ENCODE measurements at regions not wholly inside any gene's neighbourhood (a gene's known extent, or its start where the extent isn't known, plus 50 kb on each side); places are given as distances from the start of the nearest gene placed in this dataset.
"Not testable (repeated sequence)": the region's sequence is repeated elsewhere in the genome, so short reads cannot be mapped to it uniquely, and the experiment has no call there.

DNA sequence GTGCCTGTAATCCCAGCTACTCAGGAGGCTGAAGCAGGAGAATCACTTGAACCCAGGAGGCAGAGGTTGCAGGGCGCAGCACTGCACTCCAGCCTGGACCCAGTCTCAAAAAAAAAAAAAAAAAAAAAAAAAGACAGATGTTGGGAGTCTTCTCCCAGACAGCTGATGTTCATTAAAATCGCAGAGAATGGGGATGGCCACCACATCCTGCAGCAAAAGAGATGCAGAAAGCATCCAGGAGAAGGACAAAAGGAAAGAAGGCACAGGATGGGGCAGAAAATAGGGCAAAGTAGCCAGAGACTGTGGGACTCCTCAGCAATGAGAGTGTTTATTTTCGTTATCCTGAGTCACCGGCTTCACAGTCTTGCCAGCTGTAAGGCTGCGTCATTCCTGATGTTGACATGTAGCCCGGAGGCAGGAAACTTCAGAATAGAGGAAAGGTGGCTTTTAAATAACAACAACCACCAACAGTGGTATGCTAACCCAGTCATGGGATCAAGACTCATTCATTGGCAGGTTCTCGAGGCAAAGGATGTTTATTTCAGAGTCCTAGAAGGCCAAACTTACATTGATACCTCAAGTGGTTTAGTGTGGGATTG is 149.5 kb upstream of the SVIL start:
- H3K9me3 Mint-ChIP-seq (ENCODE audit: insufficient read depth) = no peaks in the 10 kb centered on the region
- peaks cover 4% of the 10 kb centered on the region for H3K4me1 Mint-ChIP-seq (ENCODE audit: low read depth)
- ChIA-PET POLR2A (no interaction called here), CTCF (no interaction called here)
- DNase-seq (no peak), ATAC-seq (no peak)
- no peaks in the 10 kb centered on the region for H3K36me3 Mint-ChIP-seq (ENCODE audit: low read depth)
- H3K4me3 Mint-ChIP-seq = no peak overlapping the region
- H3K27ac Mint-ChIP-seq = no peak overlapping the region
- peaks cover 9% of the 10 kb centered on the region for H3K27me3 Mint-ChIP-seq (ENCODE audit: low read depth)

DNA sequence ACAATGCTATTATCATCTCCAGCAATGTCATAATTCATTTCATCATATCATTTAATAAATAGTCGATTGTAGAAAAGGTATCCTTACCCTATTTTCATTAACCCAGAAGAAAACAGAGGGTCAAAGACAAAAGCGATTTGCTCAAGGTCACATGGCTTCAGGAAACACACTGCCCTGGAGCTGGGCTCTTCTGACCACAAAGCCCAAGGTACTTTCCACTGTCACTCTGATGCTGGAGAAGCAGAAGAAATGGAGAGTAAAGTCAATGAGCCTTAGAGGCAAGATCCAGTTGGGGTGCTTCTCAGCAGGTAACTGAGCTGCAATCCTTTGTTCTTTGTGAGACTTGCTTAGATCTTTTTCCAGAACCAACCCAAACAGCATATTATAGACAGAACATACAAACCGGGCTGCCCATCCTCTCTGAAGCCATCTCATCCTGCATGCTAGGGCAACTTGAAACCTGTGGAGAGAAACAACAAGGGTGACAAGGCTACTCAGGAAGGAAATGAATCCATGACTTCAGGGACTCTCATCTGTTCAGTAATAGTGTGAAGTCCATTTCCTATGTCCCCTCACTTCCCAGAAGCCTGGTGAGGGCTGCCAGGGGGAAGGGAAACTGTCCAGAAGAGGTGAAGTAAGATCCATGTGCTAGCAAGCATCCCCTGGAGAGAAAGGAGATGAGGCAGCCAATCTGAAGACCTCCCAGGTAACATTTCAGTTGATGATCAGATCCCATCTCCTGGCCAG is 148.6 kb upstream of the SVIL start:
- Mint-ChIP-seq H3K27ac (no peak overlapping the region), H3K9me3 (ENCODE audit: insufficient read depth) (peaks cover 1% of the 10 kb centered on the region), H3K36me3 (ENCODE audit: low read depth) (no peaks in the 10 kb centered on the region), H3K4me3 (no peak overlapping the region), H3K27me3 (ENCODE audit: low read depth) (peaks cover 9% of the 10 kb centered on the region), H3K4me1 (ENCODE audit: low read depth) (peaks cover 4% of the 10 kb centered on the region)
- no peak for DNase-seq
- ChIA-PET POLR2A (no interaction called here), CTCF (no interaction called here)
- ATAC-seq = no peak

DNA sequence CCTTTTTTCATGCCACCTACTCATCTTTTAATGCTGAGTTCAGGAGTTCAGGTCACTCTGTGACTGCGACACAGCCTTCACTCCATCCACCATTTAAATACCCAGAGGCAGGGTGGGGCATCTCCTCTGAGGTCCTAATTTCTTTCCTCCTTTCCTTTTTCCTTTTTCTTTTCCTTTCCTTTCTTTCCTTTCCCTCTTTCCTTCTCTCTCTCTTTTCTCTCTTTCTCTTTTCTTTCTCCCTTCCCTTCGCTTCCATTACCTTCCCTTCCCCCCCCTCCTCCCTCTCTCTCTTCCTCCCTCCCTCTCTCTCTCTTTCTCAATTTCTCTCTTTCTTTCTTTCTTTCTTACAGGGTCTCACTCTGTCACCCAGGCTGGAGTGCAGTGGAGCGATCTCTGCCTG is 145.9 kb upstream of the SVIL start:
- ChIA-PET POLR2A (no interaction called here), CTCF (no interaction called here)
- H3K27ac Mint-ChIP-seq = no peak overlapping the region
- H3K4me3 Mint-ChIP-seq = no peak overlapping the region
- H3K36me3 Mint-ChIP-seq (ENCODE audit: low read depth) = no peaks in the 10 kb centered on the region
- H3K9me3 Mint-ChIP-seq (ENCODE audit: insufficient read depth) = peaks cover 4% of the 10 kb centered on the region
- ATAC-seq = no peak
- peaks cover 2% of the 10 kb centered on the region for H3K27me3 Mint-ChIP-seq (ENCODE audit: low read depth)
- H3K4me1 Mint-ChIP-seq (ENCODE audit: low read depth) = peaks cover 4% of the 10 kb centered on the region
- no peak for DNase-seq

DNA sequence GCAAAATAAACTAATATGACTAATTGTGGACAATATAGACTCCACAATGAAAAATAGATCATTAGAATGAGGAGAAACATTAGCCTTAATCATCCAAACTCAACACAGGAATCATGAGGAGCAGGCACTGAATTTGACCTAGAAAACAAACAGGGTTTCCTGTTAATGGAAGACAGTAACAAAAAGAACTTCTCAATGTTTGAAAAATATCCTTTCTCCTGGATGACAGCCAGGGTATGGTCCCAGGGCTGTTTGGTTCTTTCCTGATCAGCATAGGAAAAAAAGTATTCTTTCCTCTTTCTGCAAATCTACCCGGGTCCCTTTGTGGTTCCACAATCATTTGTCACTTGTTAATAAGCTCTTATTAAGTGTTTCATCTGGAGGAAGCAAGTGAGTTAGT is 145.3 kb upstream of the SVIL start:
- ChIA-PET CTCF (no interaction called here), POLR2A (no interaction called here)
- no peak for ATAC-seq
- H3K4me3 Mint-ChIP-seq = no peak overlapping the region
- H3K36me3 Mint-ChIP-seq (ENCODE audit: low read depth) = no peaks in the 10 kb centered on the region
- no peak overlapping the region for H3K27ac Mint-ChIP-seq
- no peak for DNase-seq
- H3K27me3 Mint-ChIP-seq (ENCODE audit: low read depth) = peaks cover 2% of the 10 kb centered on the region
- peaks cover 4% of the 10 kb centered on the region for H3K9me3 Mint-ChIP-seq (ENCODE audit: insufficient read depth)
- H3K4me1 Mint-ChIP-seq (ENCODE audit: low read depth) = peaks cover 4% of the 10 kb centered on the region

DNA sequence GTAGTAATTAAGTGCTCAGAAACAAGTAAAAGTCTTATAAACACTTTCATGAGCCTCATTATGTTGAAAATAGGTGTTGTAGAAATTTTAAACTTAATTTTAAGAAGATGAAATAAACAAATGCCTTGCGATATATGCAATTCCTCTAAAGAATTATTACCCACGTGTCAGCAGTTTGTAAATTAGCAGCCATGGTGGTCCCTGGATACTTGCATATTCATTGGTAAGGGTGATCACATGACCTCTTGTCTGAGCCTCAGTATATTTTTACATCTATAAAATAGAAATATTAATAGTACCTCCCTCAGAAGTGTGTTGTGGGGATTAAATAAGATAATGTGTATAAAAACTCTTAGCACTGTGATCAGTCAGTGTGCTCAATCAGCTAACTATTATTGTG is 141.5 kb upstream of the SVIL start:
- CTCF ChIA-PET = no interaction called here
- H3K4me1 Mint-ChIP-seq (ENCODE audit: low read depth) = peaks cover 7% of the 10 kb centered on the region

DNA sequence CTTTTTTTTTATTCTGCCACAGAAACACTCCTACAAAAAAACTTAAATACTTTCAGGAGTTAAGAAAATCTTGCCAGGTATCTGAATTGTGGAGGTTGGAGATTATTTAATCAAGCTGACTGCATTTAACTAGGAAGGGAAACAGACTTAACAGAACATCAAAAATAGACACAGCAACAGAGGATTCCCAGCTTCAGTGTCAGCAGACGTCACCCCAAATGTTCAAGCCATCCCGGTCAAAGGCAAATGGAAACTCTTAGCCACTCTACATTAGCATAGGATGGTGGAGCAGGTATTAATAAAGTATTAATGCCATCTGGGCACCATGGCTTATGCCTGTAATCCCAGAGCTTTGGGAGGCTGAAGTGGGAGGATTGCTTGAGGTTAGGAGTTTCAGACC is 139.7 kb upstream of the SVIL start:
- CTCF ChIA-PET = no interaction called here
- H3K4me3 Mint-ChIP-seq = no peak overlapping the region

More for the DNA sequence above, 141.5 kb upstream of the SVIL start:
- H3K36me3 Mint-ChIP-seq (ENCODE audit: low read depth) = no peaks in the 10 kb centered on the region
- H3K9me3 Mint-ChIP-seq (ENCODE audit: insufficient read depth) = peaks cover 4% of the 10 kb centered on the region
- H3K27ac Mint-ChIP-seq = no peak overlapping the region
- no peak for DNase-seq
- POLR2A ChIA-PET = no interaction called here
- no peaks in the 10 kb centered on the region for H3K27me3 Mint-ChIP-seq (ENCODE audit: low read depth)
- no peak for ATAC-seq
- no peak overlapping the region for H3K4me3 Mint-ChIP-seq

DNA sequence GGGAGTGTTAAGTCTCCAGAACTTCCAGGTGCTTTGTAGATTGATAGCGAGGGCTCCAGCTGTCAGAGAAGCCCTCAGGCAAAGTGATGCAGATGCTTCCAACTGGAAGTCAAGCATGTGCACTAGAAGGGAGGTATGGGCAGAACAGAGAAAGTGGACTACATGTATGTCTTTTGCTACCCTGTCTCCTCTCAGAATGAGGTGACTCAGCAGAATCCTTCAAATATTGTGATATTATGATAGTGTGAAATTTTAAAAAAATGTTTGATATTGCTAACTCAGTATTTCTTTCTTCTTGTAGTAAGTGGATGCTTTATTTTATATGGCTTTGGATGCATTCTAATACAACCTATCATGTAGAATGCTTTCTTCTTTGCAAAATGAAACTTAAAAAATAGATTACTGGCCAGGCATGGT is 138.9 kb upstream of the SVIL start:
- H3K27me3 Mint-ChIP-seq (ENCODE audit: low read depth) = peaks cover 1% of the 10 kb centered on the region
- CTCF ChIA-PET = no interaction called here
- peaks cover 7% of the 10 kb centered on the region for H3K4me1 Mint-ChIP-seq (ENCODE audit: low read depth)
- POLR2A ChIA-PET = no interaction called here
- no peaks in the 10 kb centered on the region for H3K36me3 Mint-ChIP-seq (ENCODE audit: low read depth)
- H3K4me3 Mint-ChIP-seq = no peak overlapping the region
- no peak overlapping the region for H3K27ac Mint-ChIP-seq
- peaks cover 4% of the 10 kb centered on the region for H3K9me3 Mint-ChIP-seq (ENCODE audit: insufficient read depth)
- DNase-seq (no peak), ATAC-seq (no peak)

More for the DNA sequence above, 139.7 kb upstream of the SVIL start:
- Mint-ChIP-seq H3K27ac (no peak overlapping the region), H3K4me1 (ENCODE audit: low read depth) (peaks cover 7% of the 10 kb centered on the region), H3K9me3 (ENCODE audit: insufficient read depth) (peaks cover 4% of the 10 kb centered on the region), H3K36me3 (ENCODE audit: low read depth) (no peaks in the 10 kb centered on the region), H3K27me3 (ENCODE audit: low read depth) (peaks cover 1% of the 10 kb centered on the region)
- no peak for ATAC-seq
- POLR2A ChIA-PET = no interaction called here
- DNase-seq = no peak

DNA sequence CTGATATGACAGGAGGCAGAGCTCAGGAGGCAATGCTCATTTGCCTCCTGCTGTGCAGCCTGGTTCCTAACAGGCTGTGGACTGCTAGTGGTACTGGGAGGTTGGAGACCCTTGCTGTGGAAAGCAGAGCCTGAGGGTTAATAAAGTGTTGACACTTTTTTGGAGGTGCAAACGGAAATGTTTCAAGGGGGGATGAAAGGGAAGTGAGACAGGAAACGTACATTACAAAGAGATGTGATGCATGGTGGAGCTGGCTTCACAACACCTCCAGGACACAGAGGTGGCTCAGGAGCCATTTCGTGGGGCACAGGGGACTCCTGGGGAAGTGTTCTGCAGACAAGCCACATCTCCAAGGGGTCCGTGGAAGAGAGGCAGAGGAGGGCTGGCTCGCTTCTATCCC is 137.6 kb upstream of the SVIL start:
- Mint-ChIP-seq H3K4me1 (ENCODE audit: low read depth) (peaks cover 7% of the 10 kb centered on the region), H3K4me3 (no peak overlapping the region), H3K9me3 (ENCODE audit: insufficient read depth) (no peaks in the 10 kb centered on the region), H3K27me3 (ENCODE audit: low read depth) (peaks cover 1% of the 10 kb centered on the region), H3K27ac (no peak overlapping the region), H3K36me3 (ENCODE audit: low read depth) (no peaks in the 10 kb centered on the region)
- ChIA-PET POLR2A (no interaction called here), CTCF (no interaction called here)
- ATAC-seq (no peak), DNase-seq (no peak)

DNA sequence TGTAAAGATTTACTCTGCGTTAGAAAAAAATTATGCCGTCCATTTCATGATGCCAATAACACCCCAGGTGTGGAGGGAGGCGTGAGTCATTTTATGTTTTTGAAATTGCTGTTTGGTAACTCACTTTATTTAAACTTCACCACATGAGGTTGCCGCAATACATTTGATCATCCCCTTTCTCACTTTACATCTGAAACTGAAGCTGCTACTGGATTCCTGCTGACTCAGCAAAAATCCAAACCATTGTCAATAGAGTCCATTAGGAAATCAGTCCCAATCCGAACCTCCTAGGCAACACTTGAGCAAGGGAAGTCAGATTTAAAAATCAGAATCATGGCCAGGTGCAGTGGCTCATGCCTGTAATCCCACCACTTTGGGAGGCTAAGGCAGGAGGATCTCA is 136.6 kb upstream of the SVIL start:
- no peak for ATAC-seq
- POLR2A ChIA-PET = no interaction called here
- Mint-ChIP-seq H3K4me1 (ENCODE audit: low read depth) (peaks cover 7% of the 10 kb centered on the region), H3K36me3 (ENCODE audit: low read depth) (no peaks in the 10 kb centered on the region), H3K27ac (no peak overlapping the region), H3K27me3 (ENCODE audit: low read depth) (peaks cover 1% of the 10 kb centered on the region), H3K9me3 (ENCODE audit: insufficient read depth) (no peaks in the 10 kb centered on the region), H3K4me3 (no peak overlapping the region)
- DNase-seq = no peak
- CTCF ChIA-PET = no interaction called here

DNA sequence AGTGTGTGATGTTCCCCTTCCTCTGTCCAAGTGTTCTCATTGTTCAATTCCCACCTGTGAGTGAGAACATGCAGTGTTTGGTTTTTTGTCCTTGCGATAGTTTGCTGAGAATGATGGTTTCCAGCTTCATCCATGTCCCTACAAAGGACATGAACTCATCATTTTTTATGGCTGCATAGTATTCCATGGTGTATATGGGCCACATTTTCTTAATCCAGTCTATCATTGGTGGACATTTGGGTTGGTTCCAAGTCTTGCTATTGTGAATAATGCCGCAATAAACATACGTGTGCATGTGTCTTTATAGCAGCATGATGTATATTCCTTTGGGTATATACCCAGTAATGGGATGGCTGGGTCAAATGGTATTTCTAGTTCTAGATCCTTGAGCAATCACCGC is 134.5 kb upstream of the SVIL start:
- H3K4me3 Mint-ChIP-seq; H3K27ac Mint-ChIP-seq; DNase-seq; ATAC-seq; H3K4me1 Mint-ChIP-seq (ENCODE audit: low read depth); H3K9me3 Mint-ChIP-seq (ENCODE audit: insufficient read depth); H3K27me3 Mint-ChIP-seq (ENCODE audit: low read depth); CTCF ChIA-PET; H3K36me3 Mint-ChIP-seq (ENCODE audit: low read depth); POLR2A ChIA-PET: not testable (repeated sequence)

DNA sequence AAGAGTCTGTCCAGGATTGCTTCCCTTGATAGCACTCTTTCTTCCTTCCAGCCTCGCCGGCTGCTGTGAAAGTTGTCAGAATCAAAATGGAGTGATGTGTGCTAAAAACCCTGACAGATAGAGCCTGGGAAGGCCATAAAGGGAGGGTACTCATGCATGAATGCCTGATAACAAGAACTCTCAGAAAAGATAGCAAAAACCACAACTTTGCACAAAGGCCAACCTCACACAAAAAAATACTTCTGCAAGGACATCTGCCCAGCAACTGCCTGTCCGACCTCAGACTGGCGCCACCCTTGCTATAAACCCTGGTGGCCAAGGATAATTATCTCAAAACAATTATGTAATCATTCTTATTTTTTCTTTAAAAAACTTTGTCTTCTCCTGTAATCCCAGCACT is 133.2 kb upstream of the SVIL start:
- ATAC-seq (no peak), DNase-seq (no peak)
- CTCF ChIA-PET = no interaction called here
- POLR2A ChIA-PET = no interaction called here
- Mint-ChIP-seq H3K4me1 (ENCODE audit: low read depth) (peaks cover 7% of the 10 kb centered on the region), H3K4me3 (no peak overlapping the region), H3K36me3 (ENCODE audit: low read depth) (no peaks in the 10 kb centered on the region), H3K27me3 (ENCODE audit: low read depth) (peaks cover 1% of the 10 kb centered on the region), H3K27ac (no peak overlapping the region), H3K9me3 (ENCODE audit: insufficient read depth) (no peaks in the 10 kb centered on the region)

DNA sequence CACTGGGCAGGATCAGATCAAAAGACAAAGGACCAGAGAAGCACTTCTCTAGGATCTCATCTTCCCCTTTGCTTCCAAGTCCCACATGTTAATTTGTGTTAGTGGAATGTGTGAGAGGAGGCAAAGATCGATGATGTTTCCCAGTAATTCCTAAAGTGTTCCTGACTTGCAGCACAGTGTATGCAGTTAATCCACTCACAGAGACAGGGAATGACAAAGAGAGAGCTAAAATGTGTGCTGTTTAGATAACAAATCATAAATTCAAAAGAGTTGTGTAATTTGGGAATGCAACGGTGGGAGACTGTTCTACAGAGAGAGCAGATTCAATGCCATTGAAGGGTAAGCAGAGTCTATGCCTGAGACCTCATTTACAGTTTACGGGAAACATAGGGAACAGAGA is 132.0 kb upstream of the SVIL start:
- Mint-ChIP-seq H3K27ac (no peak overlapping the region), H3K4me3 (no peak overlapping the region), H3K27me3 (ENCODE audit: low read depth) (peaks cover 1% of the 10 kb centered on the region), H3K4me1 (ENCODE audit: low read depth) (no peaks in the 10 kb centered on the region), H3K36me3 (ENCODE audit: low read depth) (no peaks in the 10 kb centered on the region), H3K9me3 (ENCODE audit: insufficient read depth) (no peaks in the 10 kb centered on the region)
- CTCF ChIA-PET = no interaction called here
- ATAC-seq (no peak), DNase-seq (no peak)
- POLR2A ChIA-PET = no interaction called here

DNA sequence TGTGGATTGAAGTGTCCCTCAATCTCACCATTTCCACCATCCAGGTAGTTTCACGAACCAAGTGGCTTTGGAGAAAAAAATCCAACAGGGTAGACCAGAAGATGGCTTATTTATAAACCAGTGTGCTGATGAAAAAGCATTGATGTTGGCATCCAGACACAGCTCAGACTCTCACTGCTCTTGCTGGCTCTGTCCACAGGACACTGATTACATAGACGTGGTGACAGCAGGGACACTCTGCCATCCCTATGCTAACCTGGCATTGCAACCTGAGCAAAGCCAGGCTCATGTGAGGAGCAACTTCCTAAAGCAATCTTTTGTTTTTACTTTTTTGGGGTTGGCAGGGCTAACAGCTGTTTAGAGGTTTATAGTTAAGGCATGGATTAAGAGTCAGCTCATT is 130.6 kb upstream of the SVIL start:
- DNase-seq (no peak), ATAC-seq (no peak)
- no peaks in the 10 kb centered on the region for H3K36me3 Mint-ChIP-seq (ENCODE audit: low read depth)
- ChIA-PET POLR2A (no interaction called here), CTCF (no interaction called here)
- H3K27me3 Mint-ChIP-seq (ENCODE audit: low read depth) = peaks cover 1% of the 10 kb centered on the region
- H3K4me3 Mint-ChIP-seq = no peak overlapping the region
- H3K27ac Mint-ChIP-seq = no peak overlapping the region
- H3K4me1 Mint-ChIP-seq (ENCODE audit: low read depth) = no peaks in the 10 kb centered on the region
- no peaks in the 10 kb centered on the region for H3K9me3 Mint-ChIP-seq (ENCODE audit: insufficient read depth)

Measured in activated CD8-positive, alpha-beta T cell treated with anti-CD3 and anti-CD28 coated beads, Interleukin-2, amount 10 ng/mL, durations not matched to agents 7 days and 5 days (primary cell).